ENCODE measurements at regions not wholly inside any gene's neighbourhood (a gene's known extent, or its start where the extent isn't known, plus 50 kb on each side); places are given as distances from the start of the nearest gene placed in this dataset.
A peak's percentile ranks its signal among the peaks of the same experiment; 100 is the strongest.
"Not testable (repeated sequence)": the region's sequence is repeated elsewhere in the genome, so short reads cannot be mapped to it uniquely, and the experiment has no call there.

DNA sequence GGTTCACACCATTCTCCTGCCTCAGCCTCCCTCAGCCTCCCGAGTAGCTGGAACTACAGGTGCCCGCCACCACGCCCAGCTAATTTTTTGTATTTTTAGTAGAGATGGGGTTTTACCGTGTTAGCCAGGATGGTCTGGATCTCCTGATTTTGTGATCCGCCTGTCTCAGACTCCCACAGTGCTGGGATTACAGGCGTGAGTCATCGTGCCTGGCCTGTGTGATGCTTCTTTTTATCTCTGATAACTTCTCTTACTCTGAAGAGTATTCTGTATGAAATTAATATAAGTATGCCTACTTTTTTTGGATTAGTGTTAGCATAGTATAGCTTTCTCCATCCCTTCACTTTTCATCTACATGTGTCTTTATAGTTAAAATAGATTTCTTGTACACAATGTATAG, 180.8 kb upstream of the GALNT15 start:
- not testable (repeated sequence) for DNase-seq (ENCODE audit: low read depth in 3 of 3)

DNA sequence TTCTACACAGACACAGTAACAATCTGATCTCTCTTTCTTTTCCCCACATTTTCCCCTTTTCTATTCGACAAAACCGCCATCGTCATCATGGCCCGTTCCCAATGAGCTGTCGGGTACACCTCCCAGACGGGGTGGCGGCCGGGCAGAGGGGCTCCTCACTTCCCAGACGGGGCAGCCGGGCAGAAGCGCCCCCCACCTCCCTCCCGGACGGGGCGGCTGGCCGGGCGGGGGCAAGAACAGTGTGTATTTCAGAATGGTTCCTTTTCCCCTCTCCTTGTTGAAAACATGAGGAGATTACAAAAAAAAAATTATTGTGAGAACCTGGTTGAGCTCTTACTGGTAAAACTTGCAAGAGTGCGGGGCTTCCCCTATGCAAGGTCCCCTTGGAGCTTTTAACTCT, 178.0 kb upstream of the GALNT15 start:
- DNase-seq (ENCODE audit: low read depth in 3 of 3): not testable (repeated sequence)

DNA sequence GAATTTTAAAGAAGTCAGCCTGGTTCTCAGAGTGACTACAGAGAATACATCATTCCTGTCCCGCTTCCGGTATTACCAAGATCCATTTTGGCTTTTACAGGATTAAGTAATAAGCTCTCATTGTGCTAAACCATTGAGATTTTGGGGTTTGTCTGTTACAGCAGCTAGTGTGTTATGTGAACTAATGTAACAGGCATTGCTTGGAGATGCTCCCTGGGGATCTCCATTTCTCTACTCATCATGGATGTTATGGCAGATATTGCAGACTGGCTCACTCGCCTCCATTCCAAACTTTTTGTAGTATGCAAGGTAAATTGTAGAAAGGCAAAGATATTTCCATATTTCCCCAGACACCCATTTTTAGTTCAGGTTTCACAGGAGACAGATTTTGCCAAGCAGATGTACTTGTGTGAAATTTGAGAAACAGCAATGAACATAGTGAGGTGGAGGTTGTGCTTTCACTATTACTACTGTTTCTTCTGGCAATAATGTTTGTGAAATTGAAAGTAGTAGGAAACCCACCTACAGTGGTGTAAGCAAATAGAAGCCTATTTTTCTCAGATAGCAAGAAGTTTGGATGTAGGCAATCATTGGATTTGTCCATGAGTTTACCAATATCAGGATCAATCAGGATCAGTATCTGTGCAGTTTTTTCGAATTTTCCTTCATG, 177.1 kb upstream of the GALNT15 start:
- no peak for DNase-seq (ENCODE audit: low read depth in 3 of 3)

DNA sequence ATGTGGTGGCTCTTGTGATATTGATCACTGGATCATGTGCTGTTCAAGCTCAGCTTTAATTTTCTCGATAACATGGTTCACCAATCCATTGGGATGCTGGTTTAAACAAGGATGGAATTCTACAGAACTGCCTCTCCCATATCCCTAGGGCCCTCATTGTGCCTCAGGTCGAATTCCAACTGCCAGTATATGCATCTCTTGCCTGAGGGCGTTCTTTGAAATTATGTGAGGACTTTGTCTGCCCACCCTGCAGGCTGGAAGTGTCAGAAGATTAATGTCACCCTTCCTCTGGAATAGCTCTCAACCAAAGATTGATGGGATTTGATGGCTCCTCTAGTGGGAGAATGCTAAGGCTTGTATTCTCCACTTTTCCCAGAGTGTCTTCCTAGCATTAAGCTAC, 175.6 kb upstream of the GALNT15 start:
- DNase-seq (ENCODE audit: low read depth in 3 of 3): no peak

DNA sequence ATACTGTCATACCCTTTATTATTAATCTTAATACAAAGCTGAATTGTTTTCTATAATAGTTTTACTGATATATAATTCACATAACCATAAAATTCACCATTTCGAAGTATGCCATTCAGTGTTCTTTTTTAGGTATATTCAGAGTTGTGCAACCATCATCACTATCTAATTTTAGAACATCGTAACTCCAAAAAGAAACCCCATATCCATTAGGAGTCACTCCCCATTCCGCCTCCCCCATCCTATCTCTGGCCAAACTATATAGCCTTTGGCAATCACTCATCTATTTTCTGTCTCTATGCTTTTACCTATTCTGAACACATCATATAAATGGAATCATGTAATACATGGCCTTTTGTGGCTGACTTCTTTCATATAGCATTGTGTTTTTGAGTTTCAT, 169.7 kb upstream of the GALNT15 start:
- no peak for DNase-seq (ENCODE audit: low read depth in 3 of 3)

DNA sequence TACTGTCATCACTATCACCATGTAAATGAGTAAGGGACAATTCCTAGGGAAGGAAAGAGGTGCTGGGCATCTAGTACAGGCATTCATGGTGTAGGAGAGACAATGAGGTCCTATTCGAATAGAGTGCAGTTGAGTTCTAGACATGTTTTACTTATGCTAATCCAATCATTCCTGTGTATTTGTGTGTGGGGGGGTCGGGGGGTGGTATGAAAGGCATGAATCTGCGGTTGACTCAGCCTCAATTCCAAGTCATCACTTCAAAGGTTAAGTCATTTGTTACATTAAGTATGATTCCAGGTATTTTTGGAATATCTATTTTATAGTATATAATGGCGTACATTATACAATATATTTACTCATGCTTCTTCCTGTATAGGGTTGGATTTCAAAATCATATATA, 163.1 kb upstream of the GALNT15 start:
- no peak for DNase-seq (ENCODE audit: low read depth in 3 of 3)

DNA sequence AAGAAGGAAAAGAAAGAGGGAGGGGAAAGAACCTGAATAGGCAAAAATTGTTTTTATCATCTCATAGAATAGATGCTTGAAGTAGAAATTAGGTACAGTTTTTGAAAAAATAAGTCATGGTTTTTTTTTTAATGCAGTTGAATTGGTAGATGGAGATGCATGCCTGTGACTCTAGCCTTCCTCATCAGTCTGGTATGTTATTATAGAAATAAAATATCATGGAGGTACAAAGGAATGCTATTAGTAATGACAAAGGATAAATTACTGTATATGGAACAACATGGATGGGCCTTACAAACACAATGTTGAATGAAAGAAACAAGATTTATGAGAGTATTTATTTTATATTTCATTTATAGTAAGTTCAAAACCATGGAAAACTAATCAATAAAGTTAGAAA, 162.4 kb upstream of the GALNT15 start:
- no peak for DNase-seq (ENCODE audit: low read depth in 3 of 3)

DNA sequence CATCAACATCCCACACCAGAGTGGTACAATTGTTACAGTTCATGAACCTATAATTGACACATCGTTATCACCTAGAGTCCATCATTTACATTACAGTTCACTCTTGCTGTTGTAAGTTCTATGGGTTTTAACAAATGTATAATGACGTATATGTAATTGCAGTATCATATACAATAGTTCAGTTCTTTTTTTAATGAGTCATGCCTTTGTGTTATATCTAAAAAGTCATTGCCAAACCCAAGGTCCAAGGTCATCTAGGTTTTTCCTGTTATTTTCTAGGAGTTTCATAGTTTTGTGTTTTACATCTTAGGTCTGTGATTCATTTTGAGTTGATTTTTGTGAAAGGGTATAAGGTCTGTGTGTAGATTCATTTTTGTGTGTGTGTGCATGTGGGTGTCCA, 160.9 kb upstream of the GALNT15 start:
- no peak for DNase-seq (ENCODE audit: low read depth in 3 of 3)

DNA sequence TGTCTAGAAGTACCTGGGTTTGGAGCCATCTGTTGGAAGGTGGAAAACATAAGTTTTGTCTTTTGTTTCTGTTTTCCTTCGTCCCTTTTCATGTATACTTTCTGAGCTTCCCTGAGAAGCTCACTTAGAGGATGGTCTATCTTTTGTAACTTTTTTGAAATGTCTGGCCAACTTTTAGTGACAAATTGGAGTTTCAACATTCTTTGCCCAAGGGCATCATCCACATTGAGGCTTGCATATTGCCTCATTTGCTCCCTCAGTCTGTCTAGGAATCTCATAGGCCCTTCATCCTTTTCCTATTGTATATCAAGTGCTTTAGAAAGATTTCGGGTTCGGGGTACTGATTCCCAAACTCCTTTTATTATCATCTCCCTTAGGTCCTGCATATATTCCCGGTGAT, 152.7 kb upstream of the GALNT15 start:
- not testable (repeated sequence) for DNase-seq (ENCODE audit: low read depth in 3 of 3)

DNA sequence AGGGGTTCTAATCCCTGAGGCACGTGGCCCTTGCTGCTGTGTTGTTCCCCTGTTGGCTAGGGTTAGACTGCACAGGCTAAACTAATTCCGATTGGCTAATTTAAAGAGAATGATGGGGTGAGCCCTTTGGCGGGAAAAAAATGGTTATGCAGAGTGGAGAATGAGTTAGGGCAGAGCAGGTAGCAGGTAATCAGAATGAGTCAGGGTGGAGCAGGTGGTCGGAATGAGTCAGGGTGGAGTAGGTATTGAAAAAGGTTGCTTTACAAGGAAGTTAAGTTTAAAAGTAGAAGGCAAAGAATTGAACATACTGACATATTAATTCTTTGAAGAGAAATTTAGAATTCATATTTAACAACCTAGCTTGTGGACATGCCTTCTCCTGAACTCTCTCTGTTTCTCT, 150.6 kb upstream of the GALNT15 start:
- DNase-seq (ENCODE audit: low read depth in 3 of 3): not testable (repeated sequence)

DNA sequence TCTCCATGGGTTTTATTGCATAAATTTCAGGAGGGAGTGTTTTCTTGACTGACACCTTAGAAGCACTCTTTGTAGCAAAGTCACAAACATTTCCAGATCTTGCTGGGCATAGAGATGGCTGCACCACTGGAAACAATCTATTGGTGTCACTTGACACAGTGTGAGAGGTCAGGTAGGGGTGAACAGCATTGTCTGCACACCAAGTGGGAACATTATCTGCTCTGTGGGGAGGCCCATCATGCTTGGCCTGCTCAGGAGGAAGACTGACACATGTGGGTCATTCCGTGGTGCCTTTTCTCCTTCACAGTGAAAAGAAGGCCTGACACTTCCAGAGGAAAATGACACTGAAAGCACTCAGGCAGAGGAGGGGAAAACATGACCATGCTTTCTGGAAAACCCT, 149.9 kb upstream of the GALNT15 start:
- DNase-seq (ENCODE audit: low read depth in 3 of 3): no peak

DNA sequence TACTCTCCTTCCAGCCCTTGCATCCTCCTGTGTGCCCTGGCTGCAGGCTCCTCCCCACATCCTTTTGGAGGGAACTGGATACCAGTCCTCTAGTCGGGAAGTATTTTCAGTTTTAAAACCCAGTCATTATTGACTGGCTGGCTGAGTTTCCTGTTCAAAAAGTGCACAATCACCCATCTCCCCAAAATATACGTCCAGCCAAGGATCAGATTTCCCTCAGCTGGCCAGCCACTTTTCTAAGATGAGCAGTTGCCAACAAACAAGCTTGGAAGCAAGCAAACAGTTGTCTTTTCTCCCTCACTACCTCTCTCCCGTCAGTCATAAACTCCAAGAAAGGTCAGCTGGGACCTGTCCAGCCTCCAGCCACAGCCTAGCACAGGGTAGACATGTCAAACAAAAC, 147.7 kb upstream of the GALNT15 start:
- DNase-seq (ENCODE audit: low read depth in 3 of 3): no peak

DNA sequence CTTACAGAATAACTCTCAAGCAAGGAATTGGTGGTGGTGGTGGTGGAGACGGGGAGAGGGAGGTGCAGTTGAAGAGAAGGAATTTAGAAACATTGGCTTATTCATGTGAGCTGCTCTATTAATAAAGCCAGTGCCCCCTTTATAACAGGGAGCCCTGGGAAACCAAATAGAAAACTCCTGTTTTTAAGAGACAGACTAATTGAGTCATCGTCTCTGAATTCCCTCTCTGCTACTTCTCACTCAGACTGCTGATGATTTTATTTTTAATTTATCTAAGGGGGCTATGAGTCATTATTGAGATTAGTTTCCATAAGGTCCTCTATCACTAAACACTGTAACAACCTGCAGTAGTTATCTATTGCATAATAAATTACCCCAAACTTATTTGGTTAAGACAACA, 145.9 kb upstream of the GALNT15 start:
- DNase-seq (ENCODE audit: low read depth in 3 of 3): no peak

DNA sequence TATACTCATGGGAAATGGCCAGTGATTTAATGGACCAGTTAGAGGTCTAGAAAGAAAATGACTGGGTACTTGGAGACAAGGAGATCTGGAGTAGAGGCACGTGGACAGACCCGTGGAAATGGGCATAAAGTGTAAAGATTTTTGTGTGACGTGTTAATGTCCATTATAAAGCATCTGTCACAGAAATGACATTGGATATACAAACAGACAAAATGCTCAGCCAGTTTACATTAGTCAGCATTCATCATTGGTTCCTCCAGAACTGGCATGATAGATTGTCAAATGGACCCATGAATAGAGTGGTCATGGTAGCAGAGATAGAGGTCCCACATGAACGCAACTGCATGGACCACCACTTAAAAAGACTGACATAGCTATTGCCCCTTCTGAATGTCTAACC, 144.1 kb upstream of the GALNT15 start:
- no peak for DNase-seq (ENCODE audit: low read depth in 3 of 3)

DNA sequence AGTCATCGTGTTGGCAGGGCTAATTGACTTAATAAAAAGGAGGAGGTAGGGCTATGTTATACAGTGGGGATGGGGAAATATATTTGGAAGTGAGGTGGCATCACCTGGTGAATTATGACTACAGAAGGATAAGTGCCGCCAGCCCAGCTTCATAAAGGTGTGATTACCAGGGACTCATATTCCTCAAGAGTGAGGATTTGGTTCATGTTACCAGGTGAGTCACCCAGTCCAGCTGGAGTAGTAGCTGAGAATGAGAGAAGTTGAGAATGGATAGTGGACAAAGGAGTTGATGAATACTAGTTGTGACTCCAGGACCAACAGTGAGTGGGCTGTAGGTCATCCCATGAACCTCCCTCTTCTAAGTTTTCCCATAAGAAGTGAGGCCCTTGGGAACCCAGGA, 143.0 kb upstream of the GALNT15 start:
- no peak for DNase-seq (ENCODE audit: low read depth in 3 of 3)

DNA sequence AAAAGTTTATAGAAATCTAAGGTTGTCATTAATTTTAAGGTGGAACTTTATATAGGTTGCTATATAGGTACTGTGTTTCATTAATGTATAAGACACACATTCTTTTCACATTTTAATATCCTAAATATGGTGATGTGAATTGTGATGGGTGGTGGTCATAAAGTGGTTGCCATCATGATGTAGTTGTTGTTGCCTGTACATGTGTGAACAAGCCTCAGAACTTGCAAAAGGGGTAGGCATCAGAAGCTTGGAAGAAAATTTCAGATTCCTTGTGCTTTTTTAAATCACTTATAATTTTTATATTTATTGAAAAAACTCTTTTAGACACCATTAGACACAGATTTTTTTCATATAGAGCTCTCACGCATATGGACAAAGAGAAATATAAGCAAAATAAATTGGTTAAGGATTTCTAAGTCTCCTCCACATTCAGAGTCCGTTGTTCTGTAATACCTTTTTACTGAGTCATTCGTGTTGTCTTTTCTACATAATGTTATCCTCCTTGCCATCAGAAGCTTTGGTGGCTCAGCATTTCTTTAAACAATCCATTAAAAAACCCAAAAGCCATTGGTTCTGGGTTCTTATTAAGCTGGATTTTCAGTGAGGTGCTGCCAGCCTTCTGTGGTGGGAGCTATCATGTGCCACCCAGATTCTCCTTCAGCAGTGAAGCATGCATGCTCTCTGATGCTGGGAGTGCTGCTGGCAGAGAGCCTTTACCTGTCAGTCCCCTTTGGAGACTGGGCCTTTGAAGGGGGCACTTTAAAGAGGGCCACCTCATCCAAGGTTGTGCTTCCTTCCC, 140.4 kb upstream of the GALNT15 start:
- DNase-seq (ENCODE audit: low read depth in 3 of 3): no peak

DNA sequence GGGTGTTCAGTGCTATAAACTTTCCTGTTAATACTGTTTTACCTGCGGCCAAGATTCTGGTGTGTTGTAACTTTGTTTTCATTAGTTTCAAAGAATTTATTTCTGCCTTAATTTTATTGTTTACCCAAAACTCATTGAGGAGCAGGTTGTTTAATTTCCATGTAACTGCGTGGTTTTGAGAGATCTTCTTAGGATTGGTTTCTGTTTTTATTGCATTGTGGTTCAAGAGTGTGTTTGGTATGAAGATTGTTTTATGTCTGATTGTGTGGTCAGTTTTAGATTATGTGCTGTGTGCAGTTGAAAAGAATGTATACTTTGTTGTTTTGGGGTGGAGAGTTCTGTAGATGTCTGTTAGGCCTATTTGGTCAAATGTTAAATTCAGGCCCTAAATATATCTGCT, 133.5 kb upstream of the GALNT15 start:
- no peak for DNase-seq (ENCODE audit: low read depth in 3 of 3)

DNA sequence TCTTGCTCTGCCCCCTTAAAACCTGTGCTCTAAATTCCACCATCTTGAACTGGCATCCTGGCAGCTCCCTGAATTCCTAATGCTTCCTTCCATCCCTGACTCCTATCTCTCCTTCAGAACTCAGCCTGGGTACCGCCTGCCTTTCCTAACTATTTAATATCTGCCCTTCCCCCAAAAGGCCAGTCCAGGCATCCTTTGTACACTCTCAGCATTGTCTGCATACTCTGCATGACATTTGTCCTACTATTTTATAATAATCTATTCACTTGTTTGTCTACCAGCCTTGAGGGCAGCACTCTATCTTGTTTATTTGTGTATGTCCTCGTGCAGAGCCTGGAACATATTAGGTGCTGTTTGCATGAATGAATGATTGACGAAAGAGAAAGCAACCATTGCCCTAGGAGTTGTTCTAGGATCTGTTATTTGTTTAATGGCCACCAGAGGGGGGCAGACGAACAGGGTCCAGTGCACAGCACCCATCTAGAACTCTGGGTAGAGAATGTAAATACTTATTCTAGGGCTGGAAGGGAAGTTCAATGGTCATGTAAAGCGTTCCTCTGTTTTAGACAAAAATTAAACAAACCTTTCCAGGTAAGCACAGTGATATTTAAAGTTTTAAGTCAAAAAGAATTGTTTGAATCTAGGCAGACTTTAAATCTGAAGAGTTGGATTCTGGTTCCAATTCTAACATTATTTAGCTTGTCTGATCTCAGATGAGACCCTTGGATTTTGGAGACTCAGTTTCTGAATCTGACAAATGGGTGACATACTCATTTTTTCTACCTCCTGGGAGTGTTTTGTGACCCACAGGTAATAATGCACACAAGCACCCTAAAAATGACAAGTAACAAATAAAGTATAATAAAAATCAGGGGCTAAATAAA, 125.8 kb upstream of the GALNT15 start:
- peak in 1 of 3 experiments; percentile 7 for DNase-seq (ENCODE audit: low read depth in 3 of 3)

DNA sequence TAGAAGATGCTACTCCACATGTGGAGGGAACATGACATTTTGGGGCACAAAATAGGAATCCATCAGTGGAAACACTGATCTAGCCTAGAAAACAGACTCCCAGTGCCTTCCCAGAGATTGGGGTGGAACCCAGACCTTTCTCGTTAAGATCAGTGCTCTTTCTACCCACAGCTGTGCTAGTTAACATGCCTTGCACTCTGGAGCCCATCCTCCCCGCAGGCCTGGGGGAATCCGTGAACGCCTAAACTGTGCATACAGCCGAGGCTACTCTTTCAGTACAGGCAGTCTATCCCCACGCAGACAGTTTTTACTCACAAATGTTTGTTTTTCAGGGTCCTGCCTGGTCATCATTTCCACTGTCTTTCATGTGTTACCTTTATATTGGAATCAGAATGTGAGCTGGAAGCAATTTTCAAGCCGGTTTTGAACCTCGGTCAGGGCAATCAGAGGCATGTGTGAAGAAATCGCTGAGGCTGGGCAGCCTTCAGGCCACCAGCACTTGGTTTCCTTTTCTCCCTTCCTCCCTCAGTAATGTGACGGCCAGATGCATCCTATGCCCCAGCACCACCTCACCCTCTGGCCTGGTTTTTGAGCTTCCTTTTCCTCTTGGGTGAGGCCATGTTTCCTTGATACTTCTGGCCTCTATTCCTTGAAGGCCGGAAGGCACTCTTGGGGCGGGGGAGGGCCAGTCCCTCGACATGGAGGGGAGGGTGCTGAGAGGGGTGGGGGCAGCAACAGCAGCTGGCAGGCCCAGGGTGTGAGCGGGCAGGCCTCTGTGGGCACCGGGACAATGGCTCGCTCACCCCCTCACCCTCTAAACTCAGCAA, 123.6 kb upstream of the GALNT15 start:
- DNase-seq (ENCODE audit: low read depth in 3 of 3): no peak

DNA sequence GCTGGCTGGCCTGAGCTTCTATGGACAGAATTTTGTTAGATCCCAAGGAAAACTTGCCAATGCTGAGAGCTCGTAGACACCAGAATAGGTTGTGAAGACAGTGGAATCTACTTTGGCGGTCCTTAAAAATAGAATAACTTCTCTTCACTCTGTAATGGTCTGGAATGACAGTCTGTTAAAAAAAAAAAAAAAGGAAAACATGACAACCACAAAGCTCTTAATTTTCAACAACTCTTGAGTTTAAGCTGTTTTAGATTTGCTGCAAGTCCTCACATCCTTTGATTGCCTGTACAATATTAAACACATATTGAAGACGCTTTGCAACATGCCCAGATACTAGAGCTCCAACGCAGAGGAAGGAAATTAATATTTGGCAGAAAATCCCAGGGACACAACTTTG, 122.8 kb upstream of the GALNT15 start:
- DNase-seq (ENCODE audit: low read depth in 3 of 3): no peak

DNA sequence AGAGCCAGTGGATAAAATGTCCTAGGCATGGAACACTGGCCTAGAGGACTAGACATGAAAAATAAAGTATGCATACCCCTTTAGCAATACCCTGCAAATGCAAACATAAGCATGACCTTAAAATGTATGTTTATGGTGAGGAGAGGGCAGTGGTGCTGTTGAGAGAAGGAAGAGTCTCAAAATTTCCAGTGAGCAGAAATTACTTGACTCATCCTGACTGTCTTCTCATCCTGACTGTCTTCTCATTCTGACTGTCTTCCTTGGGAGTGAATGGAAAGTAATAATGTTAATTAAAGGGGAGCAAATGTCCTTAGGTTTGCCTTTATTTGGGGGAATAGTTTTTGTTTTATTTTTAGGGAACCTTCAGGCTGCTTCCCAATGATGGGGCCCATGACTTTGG, 121.5 kb upstream of the GALNT15 start:
- no peak for DNase-seq (ENCODE audit: low read depth in 3 of 3)

DNA sequence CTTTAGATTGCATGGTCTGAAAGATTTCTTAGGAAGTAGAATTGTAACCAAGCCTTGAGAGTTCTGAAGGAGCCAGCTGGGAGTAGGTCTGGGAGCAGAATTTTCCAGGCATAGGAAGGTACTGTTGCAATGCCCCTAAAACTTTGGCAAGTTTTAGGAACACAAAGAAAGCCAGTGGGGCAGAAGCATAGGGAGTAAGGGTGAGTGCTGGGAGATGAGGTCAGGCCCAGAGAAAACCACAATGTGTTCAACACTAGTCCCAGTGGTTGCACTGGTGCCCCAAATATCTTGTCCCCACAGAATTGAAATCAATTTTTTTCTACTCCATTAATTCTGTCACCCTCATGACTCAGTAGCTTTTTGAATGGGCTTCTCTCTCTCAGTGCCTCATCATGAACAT, 120.7 kb upstream of the GALNT15 start:
- no peak for DNase-seq (ENCODE audit: low read depth in 3 of 3)

Measured in stimulated activated CD4-positive, alpha-beta T cell treated with anti-CD3 and anti-CD28 coated beads, TNF-alpha, amount 100 ng/mL, for 4 hours (primary cell).